ENCODE measurements at regions not wholly inside any gene's neighbourhood (a gene's known extent, or its start where the extent isn't known, plus 50 kb on each side); places are given as distances from the start of the nearest gene placed in this dataset.
"Not testable (repeated sequence)": the region's sequence is repeated elsewhere in the genome, so short reads cannot be mapped to it uniquely, and the experiment has no call there.

- FAIRE-seq = not testable (repeated sequence)
Measured at GRCh38 chr2:89325894-89326293, 634.4 kb downstream of the RPIA start.

- not testable (repeated sequence) for FAIRE-seq
Measured at GRCh38 chr2:89326455-89326854, 635.0 kb downstream of the RPIA start.

DNA sequence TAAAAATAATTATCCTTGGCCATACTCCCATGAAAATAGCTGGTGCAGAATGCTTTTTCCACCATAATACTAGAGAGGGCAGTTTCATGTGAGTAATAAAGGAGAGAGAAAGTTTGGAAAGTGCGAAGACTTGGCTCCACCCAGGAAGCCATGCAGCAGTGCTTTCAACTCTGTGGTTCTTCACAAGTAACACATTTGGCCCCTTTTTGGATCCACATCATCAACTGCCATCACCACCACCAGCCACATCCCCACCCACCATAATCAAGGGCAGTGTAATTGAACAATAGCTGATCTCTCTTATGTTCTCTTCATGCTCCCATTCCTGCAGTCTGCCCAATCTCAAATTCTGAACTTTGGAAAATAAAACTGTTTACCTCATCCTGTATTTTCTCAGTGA lies 637.3 kb downstream of the RPIA start:
- not testable (repeated sequence) for FAIRE-seq

Measured in islet of Langerhans (tissue), 1 donor.